ENCODE measurements at regions not wholly inside any gene's neighbourhood (a gene's known extent, or its start where the extent isn't known, plus 50 kb on each side); places are given as distances from the start of the nearest gene placed in this dataset.

DNA sequence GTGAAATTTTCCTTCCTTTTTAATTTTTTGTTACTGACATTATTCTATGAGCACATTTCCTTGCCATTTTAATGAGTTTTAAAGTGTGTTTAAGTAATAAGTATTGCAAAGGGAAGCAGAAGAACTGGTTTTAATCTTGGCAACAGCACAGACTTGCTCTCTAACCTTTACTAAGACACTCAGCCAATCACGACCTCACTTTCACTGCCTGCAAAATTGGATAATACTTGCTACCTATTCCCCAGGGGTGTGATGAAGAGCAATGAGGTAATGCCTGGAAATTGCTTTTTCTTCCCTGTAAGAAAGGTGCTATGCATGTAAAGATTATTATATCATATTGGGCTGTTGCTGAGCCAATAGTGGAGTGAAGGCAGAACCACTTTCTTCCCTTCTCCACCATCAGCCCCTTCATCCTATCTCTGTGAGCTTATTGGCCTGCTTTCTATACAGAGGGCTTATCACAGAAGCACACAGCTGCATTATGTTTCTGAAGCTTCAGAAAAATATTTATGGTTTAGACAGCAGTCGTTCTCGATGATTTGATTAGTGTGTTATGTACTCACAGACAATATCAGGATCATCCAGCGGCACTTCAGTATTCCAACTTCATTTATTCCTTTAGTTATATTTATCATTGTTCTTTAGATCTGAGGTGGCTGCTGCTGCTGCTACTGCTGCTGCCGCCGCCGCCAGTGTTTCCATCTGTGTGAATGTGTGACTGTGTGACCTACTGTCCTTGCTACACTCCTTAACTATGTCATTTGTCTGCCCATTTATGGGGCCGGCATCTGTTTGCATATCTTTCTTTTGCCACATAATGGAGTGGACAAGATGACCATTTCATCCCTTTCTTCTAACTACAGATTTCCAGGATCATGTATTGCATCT lies 255.1 kb downstream of the C4orf33 start:
- H3K4me2 ChIP-seq (ENCODE audit: low read length), result no peak overlapping the region
- H3K27ac ChIP-seq (ENCODE audit: low read length), result no peak overlapping the region
- no peaks in the 10 kb centered on the region for H3K4me1 ChIP-seq (ENCODE audit: low read length)
- no peaks in the 10 kb centered on the region for H3K79me2 ChIP-seq (ENCODE audit: low read length)
- no peak overlapping the region for H3K9ac ChIP-seq (ENCODE audit: low read length)
- no peak for TF ChIP-seq EZH2phosphoT487 (IDR thresholded peaks at IDR 0.05; ENCODE audit: low read depth)
- TF ChIP-seq, protein P1, sequence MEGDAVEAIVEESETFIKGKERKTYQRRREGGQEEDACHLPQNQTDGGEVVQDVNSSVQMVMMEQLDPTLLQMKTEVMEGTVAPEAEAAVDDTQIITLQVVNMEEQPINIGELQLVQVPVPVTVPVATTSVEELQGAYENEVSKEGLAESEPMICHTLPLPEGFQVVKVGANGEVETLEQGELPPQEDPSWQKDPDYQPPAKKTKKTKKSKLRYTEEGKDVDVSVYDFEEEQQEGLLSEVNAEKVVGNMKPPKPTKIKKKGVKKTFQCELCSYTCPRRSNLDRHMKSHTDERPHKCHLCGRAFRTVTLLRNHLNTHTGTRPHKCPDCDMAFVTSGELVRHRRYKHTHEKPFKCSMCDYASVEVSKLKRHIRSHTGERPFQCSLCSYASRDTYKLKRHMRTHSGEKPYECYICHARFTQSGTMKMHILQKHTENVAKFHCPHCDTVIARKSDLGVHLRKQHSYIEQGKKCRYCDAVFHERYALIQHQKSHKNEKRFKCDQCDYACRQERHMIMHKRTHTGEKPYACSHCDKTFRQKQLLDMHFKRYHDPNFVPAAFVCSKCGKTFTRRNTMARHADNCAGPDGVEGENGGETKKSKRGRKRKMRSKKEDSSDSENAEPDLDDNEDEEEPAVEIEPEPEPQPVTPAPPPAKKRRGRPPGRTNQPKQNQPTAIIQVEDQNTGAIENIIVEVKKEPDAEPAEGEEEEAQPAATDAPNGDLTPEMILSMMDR (IDR thresholded peaks at IDR 0.05; ENCODE audit: low read depth, low read length), result no peak
- no peaks in the 10 kb centered on the region for H3K36me3 ChIP-seq (replicated peaks; ENCODE audit: low read depth, low read length)
- H2AFZ ChIP-seq (ENCODE audit: low read depth, low read length), result no peak overlapping the region
- no peaks in the 10 kb centered on the region for H3K9me3 ChIP-seq (ENCODE audit: insufficient read depth, low read length)
- no peak overlapping the region for H3K4me3 ChIP-seq (ENCODE audit: low read length)
- no peaks in the 10 kb centered on the region for H4K20me1 ChIP-seq (ENCODE audit: insufficient read depth, low read length)
- no peaks in the 10 kb centered on the region for H3K27me3 ChIP-seq (ENCODE audit: low read depth, low read length)

DNA sequence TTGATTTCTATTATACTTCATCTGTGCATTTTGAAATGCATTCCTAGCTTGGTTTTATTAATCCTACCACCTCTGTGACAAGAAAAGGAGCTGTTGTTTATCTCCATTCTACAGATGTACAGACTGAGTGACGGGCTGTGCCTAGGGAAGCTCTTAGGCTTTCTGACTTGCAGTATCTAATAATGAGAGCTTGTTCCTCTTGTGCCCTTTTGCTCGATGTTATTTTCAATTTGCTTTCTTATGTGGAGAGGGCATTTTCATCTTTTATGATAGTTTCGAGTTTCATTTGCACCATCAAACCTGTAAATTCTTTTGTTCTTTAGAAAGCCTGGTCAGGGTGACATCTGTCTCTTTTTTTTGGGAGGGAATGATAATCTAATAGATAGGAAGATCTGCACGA lies 256.5 kb downstream of the C4orf33 start:
- Histone ChIP-seq H4K20me1 (ENCODE audit: insufficient read depth, low read length) (no peaks in the 10 kb centered on the region), H2AFZ (ENCODE audit: low read depth, low read length) (no peak overlapping the region), H3K27ac (ENCODE audit: low read length) (no peak overlapping the region), H3K27me3 (ENCODE audit: low read depth, low read length) (no peaks in the 10 kb centered on the region), H3K79me2 (ENCODE audit: low read length) (no peaks in the 10 kb centered on the region), H3K36me3 (replicated peaks; ENCODE audit: low read depth, low read length) (no peaks in the 10 kb centered on the region), H3K4me1 (ENCODE audit: low read length) (no peaks in the 10 kb centered on the region), H3K9me3 (ENCODE audit: insufficient read depth, low read length) (no peaks in the 10 kb centered on the region), H3K9ac (ENCODE audit: low read length) (no peak overlapping the region), H3K4me3 (ENCODE audit: low read length) (no peak overlapping the region), H3K4me2 (ENCODE audit: low read length) (no peak overlapping the region)
- TF ChIP-seq, protein P1 (IDR thresholded peaks at IDR 0.05; ENCODE audit: low read depth, low read length), result no peak
- TF ChIP-seq EZH2phosphoT487 (IDR thresholded peaks at IDR 0.05; ENCODE audit: low read depth), result no peak

DNA sequence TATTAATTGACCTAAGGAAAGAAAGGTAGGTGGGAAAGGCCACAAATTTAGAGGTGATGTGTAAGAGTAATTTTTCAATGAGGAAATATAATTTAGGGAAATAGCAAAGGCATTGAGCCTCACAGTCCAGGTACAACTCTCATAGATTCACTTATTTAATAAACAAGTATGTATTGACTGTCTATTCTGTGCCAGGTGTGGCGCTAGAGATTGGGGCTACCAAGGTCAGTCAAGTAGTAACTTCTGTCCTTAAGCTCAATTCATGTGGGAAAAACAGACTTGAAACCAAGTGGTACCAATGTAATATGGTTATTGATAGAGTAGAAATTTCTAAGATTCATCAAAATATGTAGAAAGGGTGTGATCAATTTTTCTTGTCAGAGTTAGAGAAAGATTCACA lies 257.5 kb downstream of the C4orf33 start:
- no peak overlapping the region for H3K27ac ChIP-seq (ENCODE audit: low read length)
- H3K4me1 ChIP-seq (ENCODE audit: low read length), result peaks cover 3% of the 10 kb centered on the region
- no peaks in the 10 kb centered on the region for H3K36me3 ChIP-seq (replicated peaks; ENCODE audit: low read depth, low read length)
- H4K20me1 ChIP-seq (ENCODE audit: insufficient read depth, low read length), result no peaks in the 10 kb centered on the region
- H3K4me3 ChIP-seq (ENCODE audit: low read length), result no peak overlapping the region
- H3K79me2 ChIP-seq (ENCODE audit: low read length), result no peaks in the 10 kb centered on the region
- no peaks in the 10 kb centered on the region for H3K27me3 ChIP-seq (ENCODE audit: low read depth, low read length)
- no peak overlapping the region for H3K9ac ChIP-seq (ENCODE audit: low read length)
- TF ChIP-seq, protein P1 (IDR thresholded peaks at IDR 0.05; ENCODE audit: low read depth, low read length), result peak; percentile 24
- no peak for TF ChIP-seq EZH2phosphoT487 (IDR thresholded peaks at IDR 0.05; ENCODE audit: low read depth)
- H3K4me2 ChIP-seq (ENCODE audit: low read length), result no peak overlapping the region
- no peak overlapping the region for H2AFZ ChIP-seq (ENCODE audit: low read depth, low read length)
- H3K9me3 ChIP-seq (ENCODE audit: insufficient read depth, low read length), result no peaks in the 10 kb centered on the region

DNA sequence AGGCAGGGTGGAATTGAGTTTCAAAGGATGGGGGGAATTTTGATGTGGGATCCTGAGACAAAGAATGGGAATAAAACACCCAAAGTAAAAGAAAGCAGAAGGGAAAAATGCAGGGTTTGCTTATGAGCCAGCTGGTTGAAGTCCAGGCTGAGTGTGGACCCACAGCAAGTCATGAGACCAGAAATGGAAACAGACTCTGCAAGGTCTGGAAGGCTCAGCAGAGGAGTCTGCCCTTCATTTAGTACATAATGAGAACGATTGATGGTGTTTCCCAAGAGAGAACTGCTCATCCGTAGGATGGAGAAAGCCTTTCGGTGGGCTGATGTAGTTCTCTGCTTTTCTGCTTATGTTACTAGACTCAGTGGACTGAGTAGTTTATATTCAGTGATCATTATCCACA lies 259.1 kb downstream of the C4orf33 start:
- no peak overlapping the region for H3K4me2 ChIP-seq (ENCODE audit: low read length)
- no peak overlapping the region for H3K27ac ChIP-seq (ENCODE audit: low read length)
- H3K9me3 ChIP-seq (ENCODE audit: insufficient read depth, low read length), result no peaks in the 10 kb centered on the region
- no peaks in the 10 kb centered on the region for H3K79me2 ChIP-seq (ENCODE audit: low read length)
- H2AFZ ChIP-seq (ENCODE audit: low read depth, low read length), result no peak overlapping the region
- no peak for TF ChIP-seq EZH2phosphoT487 (IDR thresholded peaks at IDR 0.05; ENCODE audit: low read depth)
- TF ChIP-seq, protein P1 (IDR thresholded peaks at IDR 0.05; ENCODE audit: low read depth, low read length), result no peak
- no peak overlapping the region for H3K9ac ChIP-seq (ENCODE audit: low read length)
- no peaks in the 10 kb centered on the region for H3K36me3 ChIP-seq (replicated peaks; ENCODE audit: low read depth, low read length)
- H4K20me1 ChIP-seq (ENCODE audit: insufficient read depth, low read length), result no peaks in the 10 kb centered on the region
- H3K27me3 ChIP-seq (ENCODE audit: low read depth, low read length), result no peaks in the 10 kb centered on the region
- peaks cover 8% of the 10 kb centered on the region for H3K4me1 ChIP-seq (ENCODE audit: low read length)
- no peak overlapping the region for H3K4me3 ChIP-seq (ENCODE audit: low read length)

Data from OCI-LY3 (cell line).